ENCODE measurements at regions not wholly inside any gene's neighbourhood (a gene's known extent, or its start where the extent isn't known, plus 50 kb on each side); places are given as distances from the start of the nearest gene placed in this dataset.

DNA sequence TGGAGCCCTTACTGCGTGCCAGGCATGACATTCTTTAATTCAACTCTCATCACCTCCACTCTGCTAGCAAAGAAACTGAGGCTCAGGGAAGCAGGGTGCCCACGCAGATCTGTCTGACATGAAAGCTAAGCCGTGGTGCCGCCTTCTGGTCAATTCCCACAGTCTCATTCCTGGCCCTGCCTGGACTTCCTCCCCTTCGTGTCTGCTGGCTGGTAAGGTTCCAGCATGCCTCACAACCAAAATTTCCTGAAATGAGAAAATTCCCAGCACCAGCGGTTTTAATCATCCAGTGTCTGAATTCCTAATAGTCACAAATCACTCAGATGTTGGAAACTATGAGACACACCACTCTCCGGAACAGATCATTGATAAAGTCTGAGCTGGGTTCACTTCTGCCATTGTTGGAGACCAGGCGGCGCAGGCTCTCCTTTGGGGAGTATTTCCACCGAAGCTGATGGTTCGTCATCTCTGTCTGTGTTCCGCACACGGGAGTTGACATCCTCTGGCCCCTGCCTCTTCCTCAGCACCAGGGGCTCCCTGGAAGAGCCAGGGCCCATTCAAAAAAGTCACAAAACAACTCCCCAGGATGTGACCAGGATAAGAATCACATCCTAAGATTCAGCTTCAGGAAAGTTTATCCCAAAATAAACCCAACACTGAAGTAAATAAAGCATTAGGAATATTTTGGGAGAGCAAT is 167.7 kb downstream of the PLPP3 start:
- H3K4me3 Mint-ChIP-seq: no peak overlapping the region
- H3K27ac Mint-ChIP-seq: no peak overlapping the region
- H3K4me1 Mint-ChIP-seq: no peaks in the 10 kb centered on the region
- H3K36me3 Mint-ChIP-seq (ENCODE audit: low read depth): no peaks in the 10 kb centered on the region
- no peak for DNase-seq
- POLR2A ChIA-PET: no interaction called here
- CTCF ChIA-PET: no interaction called here
- H3K9me3 Mint-ChIP-seq: no peaks in the 10 kb centered on the region
- H3K27me3 Mint-ChIP-seq: peaks cover 2% of the 10 kb centered on the region

DNA sequence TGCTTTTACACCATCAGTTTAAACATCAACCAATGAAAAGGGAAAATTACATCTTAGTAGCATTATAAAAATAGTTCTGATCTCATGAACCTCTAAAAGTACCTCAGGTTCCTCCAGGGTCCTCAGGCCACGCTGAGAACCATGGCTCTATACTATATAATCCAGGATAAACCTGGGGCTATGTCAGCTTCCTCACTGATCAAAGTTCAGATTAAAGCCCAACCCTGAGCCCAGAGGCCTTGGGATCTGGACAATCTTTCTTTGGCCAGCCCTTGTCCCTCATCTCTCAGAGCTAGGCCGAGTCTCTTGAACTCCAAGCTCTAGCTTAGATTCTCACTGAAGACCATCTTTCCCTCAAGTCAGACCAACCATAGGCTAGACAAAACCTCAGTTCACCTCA is 168.3 kb downstream of the PLPP3 start:
- H3K9me3 Mint-ChIP-seq: no peaks in the 10 kb centered on the region
- POLR2A ChIA-PET: no interaction called here
- H3K27me3 Mint-ChIP-seq: peaks cover 2% of the 10 kb centered on the region
- no peak overlapping the region for H3K4me3 Mint-ChIP-seq
- H3K27ac Mint-ChIP-seq: no peak overlapping the region
- H3K36me3 Mint-ChIP-seq (ENCODE audit: low read depth): no peaks in the 10 kb centered on the region
- no peak for DNase-seq
- H3K4me1 Mint-ChIP-seq: no peaks in the 10 kb centered on the region
- CTCF ChIA-PET: no interaction called here

DNA sequence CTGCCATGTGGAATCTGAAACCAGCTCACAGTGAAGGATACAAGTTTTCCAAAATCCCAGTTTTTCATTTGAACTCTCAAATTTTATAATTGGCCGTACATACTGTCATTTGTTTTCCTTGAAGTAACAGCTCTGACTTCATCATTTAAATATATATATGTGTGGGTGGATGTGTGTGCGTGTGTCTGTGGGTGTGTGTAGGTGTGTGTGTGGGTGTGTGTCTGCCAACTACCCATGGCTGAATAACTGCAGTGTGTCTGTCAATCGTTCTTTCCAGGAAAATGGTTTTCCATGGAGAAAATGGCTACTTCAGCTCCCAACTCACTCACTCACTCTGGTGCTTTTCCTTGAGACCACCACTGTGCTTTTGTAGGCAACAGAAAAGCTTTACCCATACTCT is 169.0 kb downstream of the PLPP3 start:
- ChIA-PET CTCF (interaction anchor here (1.0 kb wide), 1 partner anchor 11 kb away, joined by 3 read pairs; no protein-coding TSS in a partner anchor), POLR2A (no interaction called here)
- H3K27me3 Mint-ChIP-seq: peaks cover 2% of the 10 kb centered on the region
- H3K36me3 Mint-ChIP-seq (ENCODE audit: low read depth): no peaks in the 10 kb centered on the region
- DNase-seq: no peak
- H3K27ac Mint-ChIP-seq: no peak overlapping the region
- no peak overlapping the region for H3K4me3 Mint-ChIP-seq
- H3K9me3 Mint-ChIP-seq: no peaks in the 10 kb centered on the region
- H3K4me1 Mint-ChIP-seq: no peaks in the 10 kb centered on the region

DNA sequence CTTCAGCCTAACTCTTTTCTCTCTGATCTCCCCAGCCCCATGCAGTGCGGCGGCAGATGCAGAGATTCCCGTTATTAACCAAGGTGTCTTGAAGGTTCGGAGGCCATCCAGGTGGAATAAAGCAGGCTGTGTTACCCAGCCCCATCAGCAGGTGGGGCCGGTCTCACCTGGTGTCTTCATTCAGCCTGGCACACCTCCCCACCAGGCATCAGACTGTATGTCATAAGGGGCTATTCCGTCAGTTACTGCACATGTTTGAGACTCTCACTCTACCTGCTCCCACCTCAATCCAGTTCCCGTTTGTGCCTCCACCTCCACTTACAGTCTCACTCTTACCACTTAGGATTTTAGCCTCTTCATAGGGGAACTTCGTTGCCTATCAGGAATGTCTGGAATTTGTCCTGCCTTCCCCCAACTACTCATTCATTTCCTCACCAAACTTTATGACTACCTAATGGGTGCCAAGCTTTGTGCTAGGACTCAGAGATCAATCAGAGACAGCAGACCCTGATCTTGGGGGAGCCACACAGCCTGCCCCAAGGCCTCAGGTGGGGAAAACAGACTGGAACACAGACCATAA is 170.2 kb downstream of the PLPP3 start:
- no peak overlapping the region for H3K27ac Mint-ChIP-seq
- no peaks in the 10 kb centered on the region for H3K36me3 Mint-ChIP-seq (ENCODE audit: low read depth)
- H3K4me1 Mint-ChIP-seq: no peaks in the 10 kb centered on the region
- POLR2A ChIA-PET: no interaction called here
- H3K4me3 Mint-ChIP-seq: no peak overlapping the region
- CTCF ChIA-PET: interaction anchor here (1.0 to 1.4 kb wide), 2 partner anchors 10 to 11 kb away, joined by 3 read pairs; no protein-coding TSS in a partner anchor
- DNase-seq: no peak
- H3K27me3 Mint-ChIP-seq: peaks cover 2% of the 10 kb centered on the region
- no peaks in the 10 kb centered on the region for H3K9me3 Mint-ChIP-seq

DNA sequence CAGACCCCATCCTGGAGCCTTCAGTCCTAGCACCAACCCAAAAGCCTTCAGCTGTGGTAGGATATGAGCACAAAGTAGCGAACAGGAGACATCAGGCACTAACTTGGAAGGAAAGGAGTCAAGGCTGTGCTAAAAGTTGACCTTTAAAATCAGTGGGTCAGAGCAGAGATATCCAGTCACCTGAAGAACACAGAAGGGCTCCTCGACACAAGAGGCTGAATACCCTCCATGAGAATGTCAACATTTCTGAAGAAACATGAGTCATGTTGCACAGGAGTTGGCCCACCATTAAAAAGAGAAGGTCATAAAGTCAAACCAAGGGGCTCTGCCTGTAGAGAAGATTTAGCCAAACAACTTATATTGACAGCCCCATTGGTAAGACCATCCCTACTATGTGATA is 172.5 kb downstream of the PLPP3 start:
- DNase-seq: no peak
- no peak overlapping the region for H3K27ac Mint-ChIP-seq
- no peak overlapping the region for H3K4me3 Mint-ChIP-seq
- ChIA-PET CTCF (no interaction called here), POLR2A (no interaction called here)
- no peaks in the 10 kb centered on the region for H3K36me3 Mint-ChIP-seq (ENCODE audit: low read depth)
- H3K4me1 Mint-ChIP-seq: no peaks in the 10 kb centered on the region
- H3K27me3 Mint-ChIP-seq: no peaks in the 10 kb centered on the region
- peaks cover 2% of the 10 kb centered on the region for H3K9me3 Mint-ChIP-seq

DNA sequence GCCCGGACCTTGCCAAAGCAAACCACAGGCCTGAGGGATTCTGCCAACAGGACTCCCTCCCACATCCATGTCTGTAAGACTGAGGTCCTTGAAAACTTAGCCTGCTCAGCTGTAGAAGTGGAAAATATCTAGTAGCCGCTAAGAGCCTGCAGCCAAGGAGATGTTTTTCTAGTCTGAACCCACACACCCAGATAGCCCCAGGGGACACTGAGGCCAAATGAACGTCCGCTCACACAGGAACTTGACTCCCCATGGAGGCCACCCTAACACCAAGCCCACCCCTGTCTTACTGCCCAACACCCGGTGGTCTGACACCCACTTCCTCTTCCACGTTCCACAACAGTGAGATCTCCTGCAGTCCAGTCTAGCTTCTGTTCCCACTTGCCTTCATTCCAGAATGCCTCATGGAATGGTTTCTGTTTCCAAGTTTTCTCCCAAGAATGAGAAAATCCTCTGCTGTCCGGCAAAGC is 174.8 kb downstream of the PLPP3 start:
- Mint-ChIP-seq H3K27ac (no peak overlapping the region), H3K4me1 (no peaks in the 10 kb centered on the region), H3K9me3 (peaks cover 2% of the 10 kb centered on the region)

DNA sequence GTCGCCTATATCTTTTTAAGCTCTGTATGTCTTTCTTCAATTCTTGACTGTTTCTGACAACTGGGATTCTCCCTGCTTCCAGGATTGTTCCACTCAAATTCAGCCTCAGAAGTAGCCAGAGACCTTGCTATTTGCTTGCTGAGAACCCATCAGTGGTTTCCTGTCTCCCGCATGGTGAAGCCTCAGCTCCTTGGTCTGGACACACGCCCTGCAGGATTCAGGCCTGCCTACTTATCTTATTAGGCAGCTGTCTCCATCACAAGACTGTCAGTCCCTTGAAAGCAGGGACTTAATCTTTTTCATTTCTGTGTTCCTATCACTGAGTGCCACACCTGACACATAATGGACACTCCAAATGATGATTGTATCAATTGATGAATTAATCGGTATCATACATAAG is 175.3 kb downstream of the PLPP3 start:
- Mint-ChIP-seq H3K27me3 (no peaks in the 10 kb centered on the region), H3K4me1 (no peaks in the 10 kb centered on the region), H3K9me3 (peaks cover 2% of the 10 kb centered on the region), H3K4me3 (no peak overlapping the region), H3K36me3 (ENCODE audit: low read depth) (no peaks in the 10 kb centered on the region), H3K27ac (no peak overlapping the region)
- ChIA-PET CTCF (no interaction called here), POLR2A (no interaction called here)
- DNase-seq: no peak

More for the DNA sequence above, 174.8 kb downstream of the PLPP3 start:
- CTCF ChIA-PET: no interaction called here
- DNase-seq: no peak
- Mint-ChIP-seq H3K36me3 (ENCODE audit: low read depth) (no peaks in the 10 kb centered on the region), H3K27me3 (no peaks in the 10 kb centered on the region), H3K4me3 (no peak overlapping the region)
- POLR2A ChIA-PET: no interaction called here

DNA sequence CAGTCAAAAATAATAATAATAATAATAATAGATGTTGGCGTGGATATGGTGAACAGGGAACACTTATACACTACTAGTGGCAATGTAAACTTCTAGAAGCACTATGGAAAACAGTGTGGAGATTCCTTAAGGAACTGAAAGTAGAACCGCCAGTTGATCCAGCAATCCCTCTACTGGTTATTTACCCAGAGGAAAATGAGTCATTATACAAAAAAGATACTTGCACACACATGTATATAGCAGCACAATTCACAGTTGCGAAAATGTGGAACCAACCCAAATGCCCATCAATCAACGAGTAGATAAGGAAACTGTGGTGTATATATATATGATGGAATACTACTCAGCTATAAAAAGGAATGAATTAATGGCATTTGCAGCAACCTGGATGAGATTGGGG is 176.0 kb downstream of the PLPP3 start:
- Mint-ChIP-seq H3K9me3 (peaks cover 2% of the 10 kb centered on the region), H3K4me1 (no peaks in the 10 kb centered on the region), H3K4me3 (no peak overlapping the region), H3K27ac (no peak overlapping the region), H3K27me3 (no peaks in the 10 kb centered on the region), H3K36me3 (ENCODE audit: low read depth) (no peaks in the 10 kb centered on the region)
- ChIA-PET CTCF (no interaction called here), POLR2A (no interaction called here)
- no peak for DNase-seq

DNA sequence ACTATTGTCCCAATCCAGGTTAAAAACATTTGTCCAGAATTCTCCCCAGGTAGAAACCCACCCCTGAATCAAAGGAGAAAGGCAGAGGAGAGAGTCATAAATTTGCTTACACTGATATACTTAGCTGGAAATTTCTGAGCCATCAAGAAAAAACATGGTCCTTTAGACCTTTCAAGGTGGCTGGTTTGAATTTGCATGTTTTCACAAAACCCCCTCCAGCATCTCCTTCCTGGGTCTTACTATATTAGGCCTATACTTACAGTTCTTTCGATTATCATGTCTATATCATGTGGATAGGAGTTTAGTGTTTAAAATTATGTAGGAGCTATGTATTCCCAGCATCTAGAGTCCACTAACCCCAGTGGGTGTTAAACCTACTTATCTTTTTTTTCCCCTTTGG is 178.2 kb downstream of the PLPP3 start:
- no peaks in the 10 kb centered on the region for H3K27me3 Mint-ChIP-seq
- H3K4me1 Mint-ChIP-seq: no peaks in the 10 kb centered on the region
- H3K27ac Mint-ChIP-seq: no peak overlapping the region
- H3K4me3 Mint-ChIP-seq: no peak overlapping the region
- no peaks in the 10 kb centered on the region for H3K36me3 Mint-ChIP-seq (ENCODE audit: low read depth)
- H3K9me3 Mint-ChIP-seq: peaks cover 2% of the 10 kb centered on the region
- ChIA-PET POLR2A (no interaction called here), CTCF (interaction anchor here (0.5 kb wide), 1 partner anchor 1550 kb away, joined by 3 read pairs; no protein-coding TSS in a partner anchor)
- no peak for DNase-seq

DNA sequence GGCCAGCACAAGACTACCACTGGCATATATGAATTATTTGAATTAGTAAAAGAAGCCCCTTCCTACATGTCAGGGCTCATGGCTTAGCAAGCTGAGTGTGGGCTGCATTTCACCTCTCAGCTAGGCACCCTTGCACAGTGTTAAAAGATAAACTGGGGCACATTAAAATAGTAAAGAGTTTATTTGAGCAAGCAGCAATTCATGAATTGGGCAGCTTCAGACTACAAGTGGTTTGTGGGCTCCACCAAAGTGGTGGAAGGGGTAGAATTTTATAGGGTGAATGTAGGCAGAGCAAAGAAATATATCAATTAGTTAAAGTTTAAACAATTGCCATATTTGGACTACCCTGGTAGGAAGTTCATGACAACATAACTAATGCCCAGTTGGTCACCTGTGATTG is 178.8 kb downstream of the PLPP3 start:
- no peaks in the 10 kb centered on the region for H3K36me3 Mint-ChIP-seq (ENCODE audit: low read depth)
- H3K4me3 Mint-ChIP-seq: no peak overlapping the region
- DNase-seq: no peak
- peaks cover 2% of the 10 kb centered on the region for H3K9me3 Mint-ChIP-seq
- H3K4me1 Mint-ChIP-seq: no peaks in the 10 kb centered on the region
- no peaks in the 10 kb centered on the region for H3K27me3 Mint-ChIP-seq
- H3K27ac Mint-ChIP-seq: no peak overlapping the region
- CTCF ChIA-PET: interaction anchor here (0.5 kb wide), 1 partner anchor 1551 kb away, joined by 3 read pairs; no protein-coding TSS in a partner anchor
- POLR2A ChIA-PET: no interaction called here

DNA sequence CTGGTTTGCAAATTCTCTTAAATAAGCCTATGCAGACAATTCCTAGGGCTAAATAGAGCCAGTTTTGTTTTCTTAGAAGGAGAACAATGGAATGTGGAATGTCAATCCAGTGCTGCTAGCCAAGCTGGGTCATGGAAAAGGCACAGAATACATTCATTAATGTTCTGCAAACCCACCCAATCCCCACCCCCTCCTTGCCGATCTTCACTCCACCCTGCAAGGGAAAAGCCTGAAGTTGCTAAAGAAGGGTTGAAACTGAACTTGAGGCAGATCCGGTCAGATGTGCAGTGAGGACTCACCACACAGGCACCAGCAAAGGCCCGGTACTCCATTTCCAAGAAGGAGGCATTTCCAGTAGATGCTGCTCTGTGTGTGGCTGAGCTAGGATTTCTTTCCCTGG is 179.6 kb downstream of the PLPP3 start:
- Mint-ChIP-seq H3K4me3 (no peak overlapping the region), H3K9me3 (peaks cover 2% of the 10 kb centered on the region), H3K27me3 (no peaks in the 10 kb centered on the region), H3K36me3 (ENCODE audit: low read depth) (no peaks in the 10 kb centered on the region), H3K4me1 (no peaks in the 10 kb centered on the region), H3K27ac (no peak overlapping the region)
- POLR2A ChIA-PET: no interaction called here
- DNase-seq: no peak
- CTCF ChIA-PET: interaction anchor here (1.1 kb wide), 1 partner anchor 10 kb away, joined by 3 read pairs; no protein-coding TSS in a partner anchor

DNA sequence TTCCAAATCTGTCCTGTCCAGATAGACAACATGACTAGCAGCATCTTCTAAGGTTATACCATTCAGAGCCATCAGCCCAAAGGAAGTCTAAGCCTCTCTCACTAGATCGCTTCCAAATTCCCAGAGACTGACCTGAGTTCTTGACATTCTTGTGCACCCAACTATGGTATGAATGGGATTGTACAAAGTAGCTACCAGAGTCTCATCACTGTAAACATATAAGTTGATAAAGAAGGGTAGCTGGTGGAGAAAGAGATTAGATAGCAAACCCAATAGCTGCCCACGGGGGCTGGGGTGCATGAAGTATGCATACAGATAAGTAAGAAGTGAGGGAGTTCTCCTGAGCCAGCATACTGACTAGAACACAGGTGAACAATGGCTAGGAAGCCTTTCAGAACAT is 180.0 kb downstream of the PLPP3 start:
- Mint-ChIP-seq H3K36me3 (ENCODE audit: low read depth) (no peaks in the 10 kb centered on the region), H3K4me3 (no peak overlapping the region), H3K9me3 (peaks cover 2% of the 10 kb centered on the region), H3K27me3 (no peaks in the 10 kb centered on the region), H3K27ac (no peak overlapping the region), H3K4me1 (no peaks in the 10 kb centered on the region)
- CTCF ChIA-PET: interaction anchor here (1.1 kb wide), 1 partner anchor 11 kb away, joined by 3 read pairs; no protein-coding TSS in a partner anchor
- POLR2A ChIA-PET: no interaction called here
- DNase-seq: no peak

DNA sequence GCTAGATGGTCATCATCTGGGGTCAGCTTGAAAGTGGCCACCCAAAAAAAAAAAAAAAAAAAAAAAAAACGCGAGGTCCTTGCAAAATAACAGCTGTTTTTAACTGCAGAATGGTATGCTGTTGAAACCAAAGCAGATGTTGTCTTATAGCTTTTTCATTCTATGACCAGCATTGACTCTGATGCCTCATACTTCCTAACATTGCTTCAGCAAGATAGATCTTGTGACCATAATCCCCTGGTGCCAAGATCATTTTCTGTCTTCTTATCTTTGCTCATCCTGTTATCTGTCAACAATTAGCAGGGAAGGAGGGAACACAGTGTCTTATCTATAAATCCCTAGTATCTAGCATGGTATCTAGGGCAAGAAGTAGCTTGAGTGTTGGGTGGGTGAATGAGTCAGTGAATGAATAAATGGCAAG is 181.5 kb downstream of the PLPP3 start:
- Mint-ChIP-seq H3K4me3 (no peak overlapping the region), H3K27ac (no peak overlapping the region), H3K27me3 (no peaks in the 10 kb centered on the region), H3K36me3 (ENCODE audit: low read depth) (no peaks in the 10 kb centered on the region), H3K4me1 (no peaks in the 10 kb centered on the region), H3K9me3 (no peaks in the 10 kb centered on the region)
- no peak for DNase-seq
- ChIA-PET CTCF (interaction anchor here (1.1 kb wide), 1 partner anchor 11 kb away, joined by 3 read pairs; no protein-coding TSS in a partner anchor), POLR2A (no interaction called here)

DNA sequence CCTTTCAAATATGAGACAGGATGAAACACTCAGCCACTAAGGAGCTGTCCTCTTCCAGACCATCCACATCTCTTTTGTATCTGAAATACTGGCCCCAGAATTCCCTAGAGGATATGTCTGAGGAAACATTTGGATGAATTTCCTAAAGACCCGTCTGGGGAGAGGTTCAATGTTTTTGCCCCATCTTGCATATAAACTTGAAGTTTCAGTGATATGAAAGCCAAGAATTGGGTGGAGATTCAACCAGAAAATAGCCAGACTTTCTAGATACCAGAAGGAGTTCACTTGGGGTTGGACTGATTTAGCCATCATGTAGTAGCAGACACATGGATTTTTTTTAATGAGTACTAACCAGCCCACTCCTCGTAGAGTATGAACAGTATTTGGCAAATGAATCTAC is 182.0 kb downstream of the PLPP3 start:
- Mint-ChIP-seq H3K4me1 (no peaks in the 10 kb centered on the region), H3K27me3 (no peaks in the 10 kb centered on the region), H3K36me3 (ENCODE audit: low read depth) (no peaks in the 10 kb centered on the region), H3K4me3 (no peak overlapping the region), H3K9me3 (no peaks in the 10 kb centered on the region), H3K27ac (no peak overlapping the region)
- DNase-seq: no peak
- ChIA-PET CTCF (interaction anchor here (0.6 to 1.1 kb wide), 2 partner anchors 10 to 11 kb away, joined by 3 read pairs; no protein-coding TSS in a partner anchor), POLR2A (no interaction called here)

Data from activated CD4-positive, alpha-beta T cell treated with anti-CD3 and anti-CD28 coated beads, Interleukin-2, amount 10 ng/mL, durations not matched to agents 7 days and 5 days (primary cell).